Panc1 (cell line): ENCODE measurements at regions not wholly inside any gene's neighbourhood (a gene's known extent, or its start where the extent isn't known, plus 50 kb on each side); places are given as distances from the start of the nearest gene placed in this dataset.

ENCODE experiments used
- CTCF ChIP-seq: fragments of 450-650 bp; IDR thresholded peaks from 2 replicates; pipeline ENCODE4 v1.5.1; 2017; ENCODE audit warnings: mild to moderate bottlenecking
- POLR2AphosphoS5 ChIP-seq: IDR thresholded peaks from 2 replicates; pipeline ENCODE4 v1.6.1; 2012; ENCODE audit warnings: mild to moderate bottlenecking, low read depth, low read length, moderate library complexity
- SIN3A ChIP-seq: IDR thresholded peaks from 2 replicates; pipeline ENCODE4 v1.6.1; 2012; ENCODE audit warnings: low read depth, mild to moderate bottlenecking, low read length, moderate library complexity, borderline replicate concordance; ENCODE audit not compliant: insufficient read depth
- TCF7L2 ChIP-seq: IDR thresholded peaks from 2 replicates; pipeline ENCODE4 v1.6.1; 2011; ENCODE audit warnings: mild to moderate bottlenecking, low read depth, low read length, inconsistent platforms
- TF ChIP-seq, protein P1 (sequence below), 2 experiments: IDR thresholded peaks; 2 replicates each; pipeline ENCODE4 v1.6.1; 2011 to 2012; ENCODE audit warnings: low read depth in 2 of 2, control low read depth in 1 of 2, low read length in 1 of 2, mild to moderate bottlenecking in 1 of 2, moderate library complexity in 1 of 2; ENCODE audit not compliant: insufficient read depth in 1 of 2

GRCh38 chr2:48113767-48114166 is 200.7 kb upstream of the FOXN2 start:
- no peak for TF ChIP-seq CTCF
- no peak for TF ChIP-seq POLR2AphosphoS5
- TF ChIP-seq, protein P1, sequence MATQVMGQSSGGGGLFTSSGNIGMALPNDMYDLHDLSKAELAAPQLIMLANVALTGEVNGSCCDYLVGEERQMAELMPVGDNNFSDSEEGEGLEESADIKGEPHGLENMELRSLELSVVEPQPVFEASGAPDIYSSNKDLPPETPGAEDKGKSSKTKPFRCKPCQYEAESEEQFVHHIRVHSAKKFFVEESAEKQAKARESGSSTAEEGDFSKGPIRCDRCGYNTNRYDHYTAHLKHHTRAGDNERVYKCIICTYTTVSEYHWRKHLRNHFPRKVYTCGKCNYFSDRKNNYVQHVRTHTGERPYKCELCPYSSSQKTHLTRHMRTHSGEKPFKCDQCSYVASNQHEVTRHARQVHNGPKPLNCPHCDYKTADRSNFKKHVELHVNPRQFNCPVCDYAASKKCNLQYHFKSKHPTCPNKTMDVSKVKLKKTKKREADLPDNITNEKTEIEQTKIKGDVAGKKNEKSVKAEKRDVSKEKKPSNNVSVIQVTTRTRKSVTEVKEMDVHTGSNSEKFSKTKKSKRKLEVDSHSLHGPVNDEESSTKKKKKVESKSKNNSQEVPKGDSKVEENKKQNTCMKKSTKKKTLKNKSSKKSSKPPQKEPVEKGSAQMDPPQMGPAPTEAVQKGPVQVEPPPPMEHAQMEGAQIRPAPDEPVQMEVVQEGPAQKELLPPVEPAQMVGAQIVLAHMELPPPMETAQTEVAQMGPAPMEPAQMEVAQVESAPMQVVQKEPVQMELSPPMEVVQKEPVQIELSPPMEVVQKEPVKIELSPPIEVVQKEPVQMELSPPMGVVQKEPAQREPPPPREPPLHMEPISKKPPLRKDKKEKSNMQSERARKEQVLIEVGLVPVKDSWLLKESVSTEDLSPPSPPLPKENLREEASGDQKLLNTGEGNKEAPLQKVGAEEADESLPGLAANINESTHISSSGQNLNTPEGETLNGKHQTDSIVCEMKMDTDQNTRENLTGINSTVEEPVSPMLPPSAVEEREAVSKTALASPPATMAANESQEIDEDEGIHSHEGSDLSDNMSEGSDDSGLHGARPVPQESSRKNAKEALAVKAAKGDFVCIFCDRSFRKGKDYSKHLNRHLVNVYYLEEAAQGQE (IDR thresholded peaks at IDR 0.05; ENCODE audit: insufficient read depth in 1 of 2, low read depth in 2 of 2, low read length in 1 of 2), result no peak
- TF ChIP-seq SIN3A, result no peak
- no peak for TF ChIP-seq TCF7L2
